Fibroblast of skin of abdomen (primary cell): ENCODE measurements at regions not wholly inside any gene's neighbourhood (a gene's known extent, or its start where the extent isn't known, plus 50 kb on each side); places are given as distances from the start of the nearest gene placed in this dataset.

ENCODE experiments used
- DNase-seq: peaks from one replicate; pipeline ENCODE4 v3.0.0-alpha.2; 2013

- no peak for DNase-seq
These were observed 380.2 kb downstream of the TMEM135 start for GRCh38 chr11:87417951-87418350.

DNA sequence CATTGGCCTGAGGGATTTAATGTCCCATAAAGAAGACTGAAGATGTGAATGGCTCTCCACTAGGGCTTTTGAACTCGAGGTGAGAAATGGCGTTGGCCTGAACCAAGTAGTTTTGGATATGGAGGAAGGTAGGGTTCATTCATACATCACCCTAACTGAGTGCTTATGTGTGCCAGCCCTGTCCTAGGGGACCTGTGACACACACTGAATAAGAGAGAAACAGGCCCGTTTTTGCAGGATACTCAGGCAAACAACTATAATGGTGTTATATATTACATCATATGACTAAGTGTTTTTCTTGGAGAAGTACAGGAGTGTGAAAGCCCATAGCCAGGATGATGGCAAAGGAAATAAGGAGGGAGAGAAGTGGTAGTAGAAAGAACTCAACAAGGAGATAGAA is 368.1 kb downstream of the TMEM135 start:
- DNase-seq: no peak

DNA sequence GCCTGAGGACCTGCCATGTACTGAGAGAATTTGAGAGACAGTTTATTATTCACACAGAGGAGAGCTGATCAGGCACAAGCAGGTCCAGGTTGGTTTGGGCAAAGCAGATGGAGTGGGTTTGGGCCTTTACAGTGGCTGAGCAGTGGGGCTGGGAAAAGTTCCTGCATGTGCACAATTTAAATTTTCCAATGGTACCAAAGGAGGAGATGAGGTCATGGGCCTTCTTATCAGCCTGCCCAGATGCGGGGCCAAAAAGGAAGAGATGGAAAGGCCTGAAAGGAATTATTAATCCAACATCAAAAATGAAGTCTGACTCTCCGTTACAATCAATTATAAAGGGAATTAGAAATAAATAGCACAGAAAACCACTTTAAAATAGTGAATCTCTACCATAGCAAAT is 367.6 kb downstream of the TMEM135 start:
- DNase-seq: no peak

GRCh38 chr11:87401653-87402052 is 363.9 kb downstream of the TMEM135 start:
- DNase-seq: no peak

DNA sequence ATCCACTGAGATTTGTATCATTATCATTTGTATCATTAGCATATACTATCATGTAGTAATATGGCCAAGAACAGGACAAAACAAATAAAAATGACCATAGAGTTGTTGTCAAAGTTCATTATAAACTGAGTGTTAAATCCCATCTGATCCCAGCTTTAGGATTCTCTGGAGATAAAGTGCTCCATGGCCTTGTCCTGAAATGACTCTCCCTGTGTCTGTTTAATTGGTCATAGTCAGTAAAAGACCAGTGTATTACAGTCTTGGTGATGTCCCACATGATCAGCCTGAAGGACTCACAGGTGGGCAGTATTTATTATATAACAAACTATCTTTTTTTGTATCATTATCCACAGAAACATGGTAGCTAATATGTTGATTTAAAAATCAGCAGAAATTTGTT is 361.6 kb downstream of the TMEM135 start:
- no peak for DNase-seq

DNA sequence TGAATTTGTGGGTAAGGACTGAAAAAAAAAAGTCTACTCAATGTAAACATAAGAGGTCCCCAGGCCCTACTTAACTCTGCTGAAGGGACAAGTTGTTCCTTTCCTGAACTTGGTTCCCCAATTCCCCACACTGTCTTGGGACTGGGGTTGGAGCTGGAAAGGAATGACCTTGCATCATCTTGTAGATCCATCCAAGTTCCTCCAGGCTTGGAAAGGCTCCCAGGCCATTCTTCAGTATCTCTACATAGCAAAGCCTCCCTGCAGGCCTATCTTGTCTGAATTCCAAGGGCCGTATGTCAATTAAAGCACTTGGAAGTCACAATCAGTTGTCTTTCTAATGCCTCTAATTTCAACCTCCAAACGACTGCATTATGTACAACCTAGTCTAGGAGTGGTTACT is 361.2 kb downstream of the TMEM135 start:
- DNase-seq: no peak

DNA sequence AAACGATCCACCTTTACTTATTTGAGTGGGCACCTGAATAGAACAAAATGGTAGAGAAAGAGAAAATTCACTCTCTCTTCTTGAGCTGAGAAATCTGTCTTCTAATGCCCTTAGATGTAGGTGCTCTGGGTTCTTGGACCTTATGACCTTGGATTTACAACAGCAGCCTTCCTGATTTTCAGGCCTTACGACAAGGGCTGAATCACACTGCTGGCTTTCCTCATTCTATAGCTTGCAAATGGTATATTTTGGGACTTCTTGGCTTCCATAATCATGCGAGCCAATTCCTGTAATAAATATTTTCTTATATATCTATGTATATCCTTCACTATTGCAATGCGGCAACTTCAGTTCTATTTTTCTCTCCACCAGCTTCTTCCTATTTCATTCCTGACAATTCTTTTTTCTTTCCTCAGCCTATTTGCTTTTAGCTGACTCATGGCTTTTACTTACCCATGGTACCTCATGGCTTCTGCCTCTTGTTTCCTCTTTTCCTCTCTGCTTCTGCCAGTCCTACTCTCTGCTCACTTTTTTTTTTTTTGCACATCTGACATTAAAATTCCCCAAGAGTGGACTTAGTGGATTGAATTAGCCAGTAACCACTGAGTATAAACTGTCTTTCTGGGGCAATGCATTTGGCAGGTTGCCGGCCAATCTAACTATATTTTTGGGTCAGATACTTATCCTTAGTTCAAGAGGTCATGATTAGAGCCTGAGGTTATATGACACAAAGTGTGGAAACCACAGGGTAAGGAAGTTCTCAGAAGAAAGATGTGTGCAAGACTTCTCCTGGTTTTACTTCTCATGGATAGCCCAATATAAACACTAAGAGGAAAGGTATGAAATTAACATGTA is 359.5 kb downstream of the TMEM135 start:
- no peak for DNase-seq

GRCh38 chr11:87394924-87395323 is 357.2 kb downstream of the TMEM135 start:
- DNase-seq: no peak

DNA sequence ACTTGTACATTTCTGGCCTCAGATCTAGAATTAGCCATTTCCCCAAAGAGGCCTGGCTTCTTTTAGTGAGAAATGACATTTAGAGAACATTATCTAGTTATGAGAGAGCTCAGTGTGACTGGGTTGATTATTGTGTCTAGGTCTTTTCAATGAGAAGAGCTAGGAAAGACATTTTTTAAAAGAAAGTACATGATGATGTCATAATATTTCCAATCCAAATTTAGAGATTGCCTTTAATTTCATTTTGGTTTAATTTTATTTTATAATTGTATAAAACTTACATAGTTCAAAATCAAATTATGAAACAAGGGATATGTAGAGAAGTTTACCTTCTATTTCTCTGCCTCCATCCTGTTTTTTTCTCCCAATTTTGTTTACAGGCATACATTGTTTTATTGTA is 354.9 kb downstream of the TMEM135 start:
- no peak for DNase-seq

DNA sequence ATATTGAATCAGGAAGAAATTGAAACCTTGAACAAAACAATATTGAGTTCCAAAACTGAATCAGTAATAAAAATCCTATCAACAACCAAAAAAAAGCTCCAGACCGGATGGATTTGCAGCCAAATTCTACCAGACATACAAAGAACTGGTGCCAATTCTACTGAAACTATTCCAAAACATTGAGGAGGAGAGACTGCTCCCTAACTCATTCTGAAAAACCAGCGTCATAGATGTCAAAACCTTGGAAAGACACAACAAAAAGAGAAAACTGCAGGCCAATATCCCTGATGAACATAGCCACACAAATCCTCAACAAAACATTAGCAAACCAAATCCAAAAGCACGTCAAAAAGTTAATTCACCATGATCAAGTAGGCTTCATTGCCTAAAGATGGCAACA is 353.8 kb downstream of the TMEM135 start:
- no peak for DNase-seq

GRCh38 chr11:87384078-87384729 is 346.5 kb downstream of the TMEM135 start:
- no peak for DNase-seq

DNA sequence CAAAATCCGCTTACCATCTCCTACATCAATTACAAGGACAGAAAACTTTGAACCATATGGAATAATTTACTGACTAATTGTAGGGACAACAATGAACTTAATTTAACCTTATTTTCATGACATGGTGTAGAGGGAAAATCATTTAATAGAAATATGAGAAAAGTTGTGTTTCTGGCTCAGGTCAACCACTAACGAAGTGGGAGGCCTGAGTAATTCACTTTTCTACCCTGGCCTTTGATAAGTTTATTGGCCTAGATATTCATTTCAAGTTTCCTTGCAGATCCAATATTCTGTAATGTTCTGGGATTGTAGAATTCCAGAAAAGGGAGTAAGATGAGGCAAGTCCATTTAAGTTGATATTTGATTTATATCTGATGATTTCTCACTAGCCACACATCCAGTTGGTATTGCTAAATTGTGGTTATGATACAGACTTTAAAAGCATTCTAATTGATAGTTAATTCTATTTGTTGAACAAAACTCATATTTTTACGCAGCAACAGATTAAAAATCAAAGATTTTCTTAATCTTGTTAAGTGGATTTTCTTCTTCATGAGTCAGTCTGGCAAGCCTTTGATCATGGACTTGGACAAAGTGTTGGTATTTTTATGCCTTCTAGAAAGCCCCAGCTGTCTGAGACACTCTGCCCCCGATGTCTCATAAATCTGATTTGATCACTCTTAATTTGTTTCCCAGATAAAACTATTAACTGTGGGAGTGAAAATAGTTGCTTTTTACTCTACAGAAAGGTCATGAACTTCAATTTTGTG is 336.5 kb downstream of the TMEM135 start:
- peak; percentile 9 for DNase-seq
